LNCAP (cell line): ENCODE measurements at regions not wholly inside any gene's neighbourhood (a gene's known extent, or its start where the extent isn't known, plus 50 kb on each side); places are given as distances from the start of the nearest gene placed in this dataset.

Experiments
- TF ChIP-seq, protein P1 (sequence below): fragments of 450-650 bp; IDR thresholded peaks from 2 replicates; pipeline ENCODE4 v1.5.1; 2017; ENCODE audit warnings: mild to moderate bottlenecking

DNA sequence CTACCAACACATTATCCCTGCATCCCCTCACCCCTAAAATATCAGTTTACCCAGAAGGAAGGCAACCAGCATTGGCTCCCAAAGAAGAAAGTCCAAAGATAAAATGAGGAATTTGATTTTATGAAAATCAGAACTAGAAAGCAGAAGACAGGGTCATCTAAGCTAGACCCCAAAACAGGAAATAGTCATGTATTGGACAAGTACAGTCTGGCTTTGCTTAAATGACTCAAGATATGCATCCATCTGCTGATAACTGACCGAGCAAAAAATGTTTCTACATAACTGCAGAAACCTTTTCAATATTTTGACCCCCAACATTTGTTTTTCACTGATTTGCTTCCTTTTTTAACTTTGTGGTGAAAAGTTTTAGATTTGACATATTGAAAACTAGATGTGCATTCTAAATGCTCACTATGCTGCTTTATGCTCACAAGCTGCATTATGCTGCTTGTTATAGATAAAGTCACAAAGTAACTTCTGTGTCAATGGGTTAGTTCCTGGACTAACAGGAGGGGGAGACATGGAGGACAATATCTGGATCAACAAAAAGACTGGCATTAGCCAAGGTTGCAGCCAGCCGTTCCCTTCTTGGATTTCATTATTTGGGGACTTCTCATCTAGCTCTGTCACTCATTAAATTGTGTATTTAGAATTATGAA is 227.0 kb downstream of the INHBA start:
- TF ChIP-seq, protein P1, sequence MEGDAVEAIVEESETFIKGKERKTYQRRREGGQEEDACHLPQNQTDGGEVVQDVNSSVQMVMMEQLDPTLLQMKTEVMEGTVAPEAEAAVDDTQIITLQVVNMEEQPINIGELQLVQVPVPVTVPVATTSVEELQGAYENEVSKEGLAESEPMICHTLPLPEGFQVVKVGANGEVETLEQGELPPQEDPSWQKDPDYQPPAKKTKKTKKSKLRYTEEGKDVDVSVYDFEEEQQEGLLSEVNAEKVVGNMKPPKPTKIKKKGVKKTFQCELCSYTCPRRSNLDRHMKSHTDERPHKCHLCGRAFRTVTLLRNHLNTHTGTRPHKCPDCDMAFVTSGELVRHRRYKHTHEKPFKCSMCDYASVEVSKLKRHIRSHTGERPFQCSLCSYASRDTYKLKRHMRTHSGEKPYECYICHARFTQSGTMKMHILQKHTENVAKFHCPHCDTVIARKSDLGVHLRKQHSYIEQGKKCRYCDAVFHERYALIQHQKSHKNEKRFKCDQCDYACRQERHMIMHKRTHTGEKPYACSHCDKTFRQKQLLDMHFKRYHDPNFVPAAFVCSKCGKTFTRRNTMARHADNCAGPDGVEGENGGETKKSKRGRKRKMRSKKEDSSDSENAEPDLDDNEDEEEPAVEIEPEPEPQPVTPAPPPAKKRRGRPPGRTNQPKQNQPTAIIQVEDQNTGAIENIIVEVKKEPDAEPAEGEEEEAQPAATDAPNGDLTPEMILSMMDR = no peak

DNA sequence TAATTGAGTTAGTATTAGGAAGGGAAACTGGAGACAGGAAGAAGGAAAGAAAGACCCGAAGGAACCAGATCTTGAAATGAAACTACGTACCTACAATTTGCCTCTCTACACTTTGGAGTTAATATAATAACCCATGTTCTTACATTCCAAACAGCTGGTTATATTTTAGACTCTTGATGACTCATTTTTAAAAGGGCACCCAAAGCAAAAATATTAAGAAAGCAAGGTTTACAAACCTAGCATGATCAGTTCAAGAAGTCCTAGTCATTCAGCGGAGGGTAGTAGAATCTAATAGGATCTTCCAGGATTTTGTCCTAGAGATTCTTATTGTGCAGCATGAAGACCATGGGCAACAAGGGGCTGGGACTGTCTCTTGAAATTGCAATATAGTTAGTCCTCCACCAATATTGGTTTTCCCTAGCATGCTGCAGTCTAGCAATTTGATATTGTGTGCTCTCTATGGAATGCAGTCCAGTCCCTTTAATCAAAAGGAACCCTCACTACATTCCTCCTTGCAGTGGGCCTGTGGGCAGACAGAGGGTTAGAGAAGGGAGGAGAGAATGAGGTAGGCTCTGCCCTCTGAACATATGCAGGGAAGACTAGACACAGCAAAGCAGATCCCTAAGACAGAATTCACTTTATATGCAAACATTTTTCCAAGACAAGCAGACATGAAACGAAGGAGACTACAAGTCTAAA is 230.3 kb downstream of the INHBA start:
- TF ChIP-seq, protein P1 = no peak

DNA sequence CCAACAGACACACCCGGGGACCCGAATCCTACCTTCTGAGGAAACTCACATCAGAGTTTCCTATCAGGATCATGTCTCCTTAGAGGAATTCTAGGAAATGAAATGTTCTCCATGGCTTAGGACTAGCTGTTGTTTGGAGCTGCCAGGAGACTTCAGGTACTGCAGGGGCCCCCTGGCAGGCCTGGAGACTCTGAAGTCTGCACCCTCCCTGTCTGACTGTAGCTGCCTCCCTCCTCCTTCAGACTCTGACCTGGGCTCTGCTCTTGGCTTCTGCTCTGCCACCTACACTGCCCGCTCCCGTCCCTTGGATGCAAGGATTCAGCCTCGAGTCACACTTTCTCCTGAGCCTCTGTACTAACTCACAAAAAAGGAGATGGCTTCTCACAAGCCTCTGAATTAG is 232.8 kb downstream of the INHBA start:
- TF ChIP-seq, protein P1 = no peak

DNA sequence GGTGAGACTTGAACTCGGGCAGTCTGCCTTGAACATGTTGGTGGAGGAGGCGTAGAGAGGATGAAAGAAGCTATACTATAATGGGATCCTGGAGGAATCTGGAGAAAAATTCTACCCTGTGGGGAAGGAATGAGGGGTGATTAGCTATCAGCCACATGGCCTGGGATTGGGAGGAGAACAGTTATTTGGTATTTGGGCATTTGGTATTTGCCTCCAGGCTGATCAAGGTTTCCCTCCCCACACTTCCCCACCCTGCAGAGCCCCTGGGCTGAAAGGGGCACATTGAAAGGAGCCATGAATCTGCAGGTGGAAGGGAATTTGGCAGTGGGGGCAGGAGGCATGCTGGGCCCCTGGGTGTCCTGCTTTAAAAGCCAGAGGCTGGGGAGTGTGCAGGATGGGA is 235.3 kb downstream of the INHBA start:
- TF ChIP-seq, protein P1 = no peak

DNA sequence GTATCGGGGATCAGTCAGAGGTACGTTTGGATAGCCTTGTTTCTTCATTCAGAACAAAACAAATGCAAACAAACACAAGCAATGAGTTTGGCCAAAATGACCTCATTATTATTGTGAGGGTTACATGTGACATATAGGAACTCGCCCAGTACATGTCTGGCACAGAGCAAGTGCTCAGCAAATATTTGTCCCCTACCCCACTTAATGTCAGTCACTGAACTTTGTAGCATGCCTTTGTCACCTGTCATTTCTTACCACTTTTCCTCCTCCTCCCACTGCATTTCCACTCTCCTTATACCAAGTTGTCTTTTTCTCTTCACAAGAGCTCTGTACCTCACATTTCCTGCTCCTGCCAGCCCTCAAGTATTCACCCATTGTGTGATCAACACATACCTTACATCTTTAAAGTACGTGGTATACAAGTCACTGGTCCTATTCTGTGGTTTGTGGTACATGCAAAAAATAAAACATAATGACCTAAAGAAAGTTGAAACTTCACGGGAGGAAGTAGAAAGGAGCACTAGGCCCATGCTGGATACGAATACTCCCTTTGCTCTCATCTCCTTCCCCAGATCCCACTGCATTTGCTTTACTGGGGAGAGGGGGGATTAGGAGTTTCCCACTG is 236.0 kb downstream of the INHBA start:
- TF ChIP-seq, protein P1 = no peak

DNA sequence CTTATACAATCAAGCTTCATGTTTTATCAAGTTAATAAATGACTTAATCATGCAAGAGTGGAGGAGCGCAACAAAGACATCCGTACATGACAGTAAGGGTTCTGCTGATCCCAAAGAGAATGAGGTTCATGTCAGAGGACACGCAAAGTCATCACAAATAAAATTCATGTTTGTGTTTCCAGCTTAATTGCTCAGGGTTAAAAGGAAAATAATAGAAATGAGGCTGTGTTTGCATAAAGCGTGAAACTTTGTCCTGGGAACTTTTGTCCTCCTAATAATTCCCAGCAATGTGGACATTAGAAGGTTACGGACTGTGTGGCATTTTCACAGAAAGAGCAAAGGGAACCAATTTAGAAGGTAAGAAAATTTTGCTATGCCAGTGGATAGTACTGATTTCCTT is 237.3 kb downstream of the INHBA start:
- TF ChIP-seq, protein P1 = no peak

DNA sequence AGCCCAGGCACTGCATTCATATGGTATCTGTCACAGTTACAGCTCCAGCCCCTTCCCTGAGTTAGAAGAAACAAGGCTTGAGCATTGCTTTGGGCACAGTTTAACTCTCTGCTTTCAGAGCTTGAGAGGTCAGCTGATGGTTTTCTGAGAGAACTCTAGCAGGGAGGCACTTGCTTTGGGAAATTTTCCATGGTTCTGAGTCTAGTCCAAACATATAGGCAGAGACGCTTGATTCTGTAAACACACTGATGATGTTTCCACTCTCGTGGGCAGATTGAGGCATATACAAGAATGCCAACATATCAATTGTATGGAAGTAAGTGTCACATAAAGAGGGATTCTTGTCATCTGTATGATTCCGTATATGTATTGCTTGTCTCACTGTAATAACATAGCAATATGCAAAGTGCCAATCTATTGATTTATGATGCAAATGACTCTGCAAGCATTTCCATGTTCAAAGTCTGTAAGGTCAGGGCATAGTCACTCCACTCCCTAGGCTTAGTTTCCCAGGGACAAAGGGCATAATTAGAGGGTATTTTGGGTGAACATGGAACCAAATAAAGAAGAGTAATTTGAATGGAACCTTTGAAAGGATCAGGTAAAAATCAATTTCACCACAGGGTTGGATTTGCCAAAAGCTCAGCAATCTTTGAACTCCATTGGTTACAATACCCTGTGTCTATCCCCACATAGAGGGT is 239.0 kb downstream of the INHBA start:
- TF ChIP-seq, protein P1 = no peak
